IPS-15b (cell line): ENCODE measurements at regions not wholly inside any gene's neighbourhood (a gene's known extent, or its start where the extent isn't known, plus 50 kb on each side); places are given as distances from the start of the nearest gene placed in this dataset.

ENCODE experiments used
- H3K27me3 ChIP-seq: one replicate; pipeline ENCODE4 v1.6.1; 2013; ENCODE audit warnings: low read length; ENCODE audit not compliant: control insufficient read depth, insufficient read depth
- H3K36me3 ChIP-seq: one replicate; pipeline ENCODE4 v1.6.1; 2013; ENCODE audit warnings: low read length; ENCODE audit not compliant: control insufficient read depth, insufficient read depth
- H3K4me1 ChIP-seq: one replicate; pipeline ENCODE4 v1.6.1; 2013; ENCODE audit warnings: mild to moderate bottlenecking, low read length; ENCODE audit not compliant: control insufficient read depth, insufficient read depth
- H3K4me3 ChIP-seq: one replicate; pipeline ENCODE4 v1.5.1; 2013; ENCODE audit warnings: low read depth, low read length
- H3K9ac ChIP-seq: one replicate; pipeline ENCODE4 v1.6.1; 2013; ENCODE audit warnings: low read depth, mild to moderate bottlenecking, low read length
- H3K9me3 ChIP-seq: one replicate; pipeline ENCODE4 v1.6.1; 2013; ENCODE audit warnings: mild to moderate bottlenecking, low read length; ENCODE audit not compliant: control insufficient read depth, insufficient read depth

GRCh38 chr16:6356911-6357310 lies 975.7 kb upstream of the RBFOX1 start:
- Histone ChIP-seq H3K27me3 (no peaks in the 10 kb centered on the region), H3K36me3 (no peaks in the 10 kb centered on the region), H3K9me3 (no peaks in the 10 kb centered on the region), H3K4me1 (peaks cover 23% of the 10 kb centered on the region), H3K4me3 (no peak overlapping the region), H3K9ac (peak overlapping the region; percentile 30)

- H3K9ac ChIP-seq, result no peak overlapping the region
- no peaks in the 10 kb centered on the region for H3K36me3 ChIP-seq
- no peak overlapping the region for H3K4me3 ChIP-seq
- no peaks in the 10 kb centered on the region for H3K27me3 ChIP-seq
- H3K4me1 ChIP-seq, result peaks cover 22% of the 10 kb centered on the region
- H3K9me3 ChIP-seq, result no peaks in the 10 kb centered on the region
Observed at GRCh38 chr16:6349725-6350124, 982.9 kb upstream of the RBFOX1 start.

DNA sequence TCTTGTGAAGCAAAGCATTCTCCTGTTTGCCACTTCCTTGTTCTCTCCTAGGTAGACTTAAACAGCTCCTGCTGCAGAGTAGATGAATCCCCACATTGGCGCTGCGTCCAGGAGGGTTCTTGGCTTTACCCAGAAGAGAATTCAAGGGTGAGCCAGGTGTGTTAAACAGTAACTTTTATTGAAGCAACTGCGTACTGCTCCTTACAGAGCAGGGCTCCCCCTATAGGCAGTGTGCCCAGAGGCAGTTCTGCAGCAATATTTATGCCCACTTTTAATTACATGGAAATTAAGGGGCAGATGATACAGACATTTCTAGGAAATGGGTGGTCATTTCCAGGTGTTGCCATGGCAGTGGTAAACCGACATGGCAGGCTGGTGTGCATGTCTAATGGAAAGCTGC lies 987.6 kb upstream of the RBFOX1 start:
- Histone ChIP-seq H3K4me3 (no peak overlapping the region), H3K9ac (no peak overlapping the region), H3K27me3 (no peaks in the 10 kb centered on the region), H3K4me1 (peaks cover 21% of the 10 kb centered on the region), H3K9me3 (peaks cover 3% of the 10 kb centered on the region), H3K36me3 (no peaks in the 10 kb centered on the region)

GRCh38 chr16:6343157-6343556 lies 989.5 kb upstream of the RBFOX1 start:
- H3K4me1 ChIP-seq, result peaks cover 21% of the 10 kb centered on the region
- no peak overlapping the region for H3K4me3 ChIP-seq
- H3K9me3 ChIP-seq, result peaks cover 3% of the 10 kb centered on the region
- H3K27me3 ChIP-seq, result no peaks in the 10 kb centered on the region
- no peaks in the 10 kb centered on the region for H3K36me3 ChIP-seq
- H3K9ac ChIP-seq, result no peak overlapping the region

DNA sequence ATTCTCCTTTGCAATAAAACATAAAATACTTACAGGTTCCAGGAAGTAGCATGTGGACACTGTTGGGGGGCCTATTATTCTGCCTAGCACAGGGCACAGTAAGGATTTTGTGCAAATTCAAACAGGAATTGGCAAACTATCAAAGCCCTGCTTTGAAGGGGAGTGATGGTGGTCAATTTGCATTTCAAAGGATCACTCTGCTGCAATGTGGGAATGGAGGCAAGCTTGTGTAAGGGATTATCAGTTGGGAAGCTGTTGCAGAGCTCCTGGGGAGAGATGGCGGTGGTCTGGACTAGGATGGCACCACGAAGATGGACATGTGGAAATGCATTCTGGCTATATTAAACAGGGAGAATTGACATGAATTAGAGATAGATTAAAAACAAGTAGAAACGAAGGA lies 990.7 kb upstream of the RBFOX1 start:
- peaks cover 21% of the 10 kb centered on the region for H3K4me1 ChIP-seq
- no peaks in the 10 kb centered on the region for H3K27me3 ChIP-seq
- H3K36me3 ChIP-seq, result no peaks in the 10 kb centered on the region
- H3K4me3 ChIP-seq, result no peak overlapping the region
- H3K9me3 ChIP-seq, result peaks cover 3% of the 10 kb centered on the region
- H3K9ac ChIP-seq, result no peak overlapping the region

GRCh38 chr16:6335072-6335471 lies 997.6 kb upstream of the RBFOX1 start:
- Histone ChIP-seq H3K9me3 (no peaks in the 10 kb centered on the region), H3K27me3 (no peaks in the 10 kb centered on the region), H3K9ac (no peak overlapping the region), H3K4me3 (no peak overlapping the region), H3K4me1 (no peaks in the 10 kb centered on the region), H3K36me3 (no peaks in the 10 kb centered on the region)

- no peak overlapping the region for H3K9ac ChIP-seq
- H3K4me3 ChIP-seq, result no peak overlapping the region
- no peaks in the 10 kb centered on the region for H3K27me3 ChIP-seq
- H3K4me1 ChIP-seq, result no peaks in the 10 kb centered on the region
- no peaks in the 10 kb centered on the region for H3K36me3 ChIP-seq
- H3K9me3 ChIP-seq, result no peaks in the 10 kb centered on the region
Observed at GRCh38 chr16:6331770-6332169, 1000.9 kb upstream of the RBFOX1 start.

GRCh38 chr16:6317934-6318333 lies 1014.7 kb upstream of the RBFOX1 start:
- no peak overlapping the region for H3K4me3 ChIP-seq
- H3K27me3 ChIP-seq, result no peaks in the 10 kb centered on the region
- H3K9ac ChIP-seq, result no peak overlapping the region
- no peaks in the 10 kb centered on the region for H3K9me3 ChIP-seq
- peaks cover 3% of the 10 kb centered on the region for H3K4me1 ChIP-seq
- no peaks in the 10 kb centered on the region for H3K36me3 ChIP-seq

DNA sequence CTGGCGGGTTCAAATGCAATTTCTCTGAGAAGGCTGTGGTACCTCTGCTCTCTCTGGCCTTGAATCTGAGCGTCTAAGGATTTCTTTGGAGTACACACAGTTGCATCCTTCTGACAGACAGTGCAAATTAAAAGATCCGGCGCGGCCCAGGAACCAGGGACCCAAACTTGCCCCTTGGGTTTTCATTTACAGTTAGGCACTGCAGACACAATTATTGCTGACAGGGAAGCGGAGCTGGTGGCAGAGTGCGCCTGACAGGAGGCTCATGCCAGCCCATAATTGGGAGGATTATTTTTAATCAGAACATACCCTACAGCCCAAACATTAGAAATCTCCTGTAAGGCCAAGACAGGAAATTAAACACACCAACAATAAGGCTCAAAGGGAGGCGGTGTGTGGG lies 1023.4 kb upstream of the RBFOX1 start:
- H3K4me3 ChIP-seq, result no peak overlapping the region

GRCh38 chr16:6308176-6308575 lies 1024.5 kb upstream of the RBFOX1 start:
- H3K9me3 ChIP-seq, result no peaks in the 10 kb centered on the region
- no peaks in the 10 kb centered on the region for H3K27me3 ChIP-seq
- no peak overlapping the region for H3K4me3 ChIP-seq
- H3K9ac ChIP-seq, result no peak overlapping the region
- peaks cover 13% of the 10 kb centered on the region for H3K4me1 ChIP-seq
- no peaks in the 10 kb centered on the region for H3K36me3 ChIP-seq

More for the DNA sequence above, 1023.4 kb upstream of the RBFOX1 start:
- Histone ChIP-seq H3K4me1 (peaks cover 13% of the 10 kb centered on the region), H3K36me3 (no peaks in the 10 kb centered on the region), H3K9ac (no peak overlapping the region), H3K9me3 (no peaks in the 10 kb centered on the region), H3K27me3 (no peaks in the 10 kb centered on the region)

DNA sequence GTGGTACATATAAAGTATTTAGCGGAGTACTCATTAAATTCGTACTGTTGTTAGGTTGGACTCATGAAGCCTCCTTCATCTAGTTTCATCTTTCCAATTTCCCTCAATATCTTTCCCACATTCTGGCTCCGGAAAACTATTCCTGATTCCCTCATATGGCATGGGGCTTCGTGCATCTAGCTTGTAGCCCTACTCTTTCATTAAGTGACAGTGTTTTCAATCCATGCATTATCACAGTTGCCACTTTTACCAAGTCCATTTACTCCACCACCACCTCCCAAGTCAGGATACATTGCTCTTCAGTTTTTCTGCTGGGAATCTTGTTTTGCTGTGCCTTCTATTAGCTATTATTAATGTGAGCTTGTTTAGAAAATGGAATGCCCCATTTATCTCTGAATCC lies 1032.1 kb upstream of the RBFOX1 start:
- H3K9ac ChIP-seq, result no peak overlapping the region
- no peak overlapping the region for H3K4me3 ChIP-seq
- H3K36me3 ChIP-seq, result no peaks in the 10 kb centered on the region
- peaks cover 3% of the 10 kb centered on the region for H3K9me3 ChIP-seq
- H3K27me3 ChIP-seq, result no peaks in the 10 kb centered on the region
- H3K4me1 ChIP-seq, result peaks cover 19% of the 10 kb centered on the region

DNA sequence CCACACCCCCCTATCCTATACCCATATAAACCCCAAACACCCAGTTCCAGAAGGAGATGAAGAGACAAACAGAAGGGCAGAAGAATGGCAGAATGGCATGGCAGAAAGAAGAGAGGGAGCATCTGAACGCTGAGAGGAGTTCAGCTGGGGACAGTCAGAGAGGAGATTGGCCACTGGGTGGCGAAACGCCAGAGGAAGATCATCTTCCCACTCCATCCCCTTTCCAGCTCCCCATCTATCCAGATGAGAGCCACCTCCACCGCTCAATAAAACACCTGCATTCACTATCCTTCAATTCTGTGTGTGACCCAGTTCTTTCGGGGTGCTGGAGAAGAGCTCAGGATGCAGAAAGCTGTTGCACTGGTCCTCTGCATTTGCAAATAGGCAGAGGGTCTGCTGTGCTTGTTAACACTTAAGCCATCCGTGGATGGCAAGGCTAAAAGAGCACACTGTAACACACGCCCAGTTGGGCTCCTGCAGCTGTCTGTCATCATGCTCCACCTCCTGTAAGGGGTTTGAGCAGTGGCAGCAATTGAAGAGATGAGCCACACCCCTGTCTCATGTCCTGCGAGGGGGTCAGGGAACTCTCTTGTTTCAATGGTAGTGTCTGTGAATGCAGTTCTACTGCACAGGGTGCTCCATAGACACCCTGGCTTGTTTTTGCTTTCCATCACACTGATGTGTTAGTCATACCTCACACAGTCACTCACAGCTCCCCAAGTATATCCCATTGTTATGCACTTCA lies 1034.8 kb upstream of the RBFOX1 start:
- peaks cover 19% of the 10 kb centered on the region for H3K4me1 ChIP-seq
- no peak overlapping the region for H3K9ac ChIP-seq
- H3K36me3 ChIP-seq, result no peaks in the 10 kb centered on the region
- no peak overlapping the region for H3K4me3 ChIP-seq
- peaks cover 3% of the 10 kb centered on the region for H3K9me3 ChIP-seq
- no peaks in the 10 kb centered on the region for H3K27me3 ChIP-seq
